ENCODE measurements at regions not wholly inside any gene's neighbourhood (a gene's known extent, or its start where the extent isn't known, plus 50 kb on each side); places are given as distances from the start of the nearest gene placed in this dataset.
"Not testable (repeated sequence)": the region's sequence is repeated elsewhere in the genome, so short reads cannot be mapped to it uniquely, and the experiment has no call there.

DNA sequence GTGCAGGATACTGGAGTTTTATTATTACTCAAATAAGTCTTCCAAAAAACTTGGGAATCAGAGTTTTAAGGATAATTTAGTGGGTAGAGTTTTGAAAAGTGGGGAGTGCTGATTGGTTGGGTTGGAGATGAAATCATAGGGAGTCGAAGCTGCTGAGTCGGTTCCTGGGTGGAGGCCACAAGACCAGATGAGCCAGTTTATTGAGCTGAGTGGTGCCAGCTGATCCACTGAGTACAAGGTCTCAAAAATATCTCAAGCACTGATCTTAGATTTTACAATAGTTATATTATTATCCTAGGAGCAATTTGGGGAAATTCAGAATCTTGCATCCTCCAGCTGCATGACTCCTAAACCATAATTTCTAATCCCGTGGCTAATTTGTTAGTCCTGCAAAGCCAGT lies 804.9 kb upstream of the SEMA6A start:
- Histone ChIP-seq H3K4me1 (ENCODE audit: control insufficient read depth, insufficient read depth, low read length) (no peaks in the 10 kb centered on the region), H3K27ac (ENCODE audit: low read length) (no peak overlapping the region), H3K27me3 (ENCODE audit: control insufficient read depth, insufficient read depth, low read length) (no peaks in the 10 kb centered on the region), H3K36me3 (ENCODE audit: control insufficient read depth, insufficient read depth, low read length) (no peaks in the 10 kb centered on the region), H3K9me3 (replicated peaks; ENCODE audit: control insufficient read depth, low read depth, low read length) (no peaks in the 10 kb centered on the region), H3K4me3 (ENCODE audit: low read length) (no peak overlapping the region)
- DNase-seq, result no peak
- WGBS (ENCODE audit: insufficient coverage), result 48% methylated on average over 2 of the region's 3 CpGs

DNA sequence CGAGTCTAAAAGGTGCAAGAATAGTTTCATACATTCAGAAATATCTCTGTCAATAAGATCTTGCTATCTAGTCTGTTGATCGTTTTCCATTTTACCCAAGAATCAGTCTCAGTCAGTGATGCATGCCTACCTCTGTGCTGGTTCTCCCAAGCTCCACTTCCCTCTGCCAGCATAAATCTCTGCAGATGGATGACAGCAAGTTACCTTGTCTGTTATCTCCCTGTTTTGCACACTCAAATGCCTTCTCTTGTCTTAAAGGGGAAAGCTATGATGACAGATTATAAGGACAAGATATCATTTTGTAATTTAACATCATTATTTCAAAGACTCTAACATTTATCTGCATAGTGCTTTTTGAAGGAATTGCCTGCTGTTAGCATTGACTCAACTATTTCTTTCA lies 802.1 kb upstream of the SEMA6A start:
- DNase-seq, result no peak
- Histone ChIP-seq H3K4me3 (ENCODE audit: low read length) (no peak overlapping the region), H3K36me3 (ENCODE audit: control insufficient read depth, insufficient read depth, low read length) (no peaks in the 10 kb centered on the region), H3K4me1 (ENCODE audit: control insufficient read depth, insufficient read depth, low read length) (no peaks in the 10 kb centered on the region), H3K9me3 (replicated peaks; ENCODE audit: control insufficient read depth, low read depth, low read length) (no peaks in the 10 kb centered on the region), H3K27ac (ENCODE audit: low read length) (no peak overlapping the region), H3K27me3 (ENCODE audit: control insufficient read depth, insufficient read depth, low read length) (no peaks in the 10 kb centered on the region)
- 78% methylated on average over 1 of the region's 2 CpGs for WGBS (ENCODE audit: insufficient coverage)

DNA sequence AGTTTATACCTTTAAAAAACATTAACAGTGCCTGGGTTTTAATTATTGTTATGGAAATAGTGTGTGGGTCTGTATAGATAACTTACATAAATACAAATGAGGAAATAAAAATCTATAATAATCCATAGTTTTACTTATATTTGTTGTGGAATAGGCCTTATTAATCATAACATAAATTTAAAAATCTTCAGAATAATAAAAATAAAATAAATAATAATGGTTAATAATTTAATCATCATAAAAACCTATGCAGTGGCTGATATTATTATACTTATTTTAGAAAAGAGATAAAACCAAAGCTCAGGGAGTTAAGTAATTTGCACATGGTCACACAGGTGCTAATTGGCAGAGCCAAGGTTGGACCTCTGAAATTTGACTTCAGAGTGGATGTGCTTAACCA lies 785.3 kb upstream of the SEMA6A start:
- Histone ChIP-seq H3K4me1 (ENCODE audit: control insufficient read depth, insufficient read depth, low read length) (no peaks in the 10 kb centered on the region), H3K36me3 (ENCODE audit: control insufficient read depth, insufficient read depth, low read length) (no peaks in the 10 kb centered on the region), H3K9me3 (replicated peaks; ENCODE audit: control insufficient read depth, low read depth, low read length) (no peaks in the 10 kb centered on the region), H3K27ac (ENCODE audit: low read length) (no peak overlapping the region), H3K4me3 (ENCODE audit: low read length) (no peak overlapping the region), H3K27me3 (ENCODE audit: control insufficient read depth, insufficient read depth, low read length) (no peaks in the 10 kb centered on the region)
- no peak for DNase-seq

DNA sequence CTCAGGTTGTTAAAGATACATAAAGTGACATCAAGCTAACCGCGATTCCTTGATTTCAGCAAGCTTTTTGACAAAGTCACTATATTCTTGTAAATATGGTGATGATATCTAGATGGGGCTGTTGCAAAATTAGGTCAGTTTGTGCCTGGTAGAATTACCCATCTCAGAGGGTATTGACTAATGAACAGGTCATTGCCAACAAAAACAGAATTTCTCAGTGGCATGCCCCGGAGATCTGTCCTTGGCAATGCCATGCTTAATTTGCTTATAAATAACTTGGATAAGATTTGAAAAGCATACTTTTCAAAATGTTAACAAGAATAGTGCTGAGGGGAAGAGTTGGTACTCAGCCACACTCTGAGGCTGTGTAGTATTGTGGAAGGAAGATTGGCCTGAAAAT lies 783.3 kb upstream of the SEMA6A start:
- Histone ChIP-seq H3K4me1 (ENCODE audit: control insufficient read depth, insufficient read depth, low read length) (no peaks in the 10 kb centered on the region), H3K9me3 (replicated peaks; ENCODE audit: control insufficient read depth, low read depth, low read length) (no peaks in the 10 kb centered on the region), H3K4me3 (ENCODE audit: low read length) (no peak overlapping the region), H3K27me3 (ENCODE audit: control insufficient read depth, insufficient read depth, low read length) (no peaks in the 10 kb centered on the region), H3K27ac (ENCODE audit: low read length) (no peak overlapping the region), H3K36me3 (ENCODE audit: control insufficient read depth, insufficient read depth, low read length) (no peaks in the 10 kb centered on the region)
- WGBS (ENCODE audit: insufficient coverage), result no CpG with 5 or more reads among the region's 3 CpGs
- no peak for DNase-seq

DNA sequence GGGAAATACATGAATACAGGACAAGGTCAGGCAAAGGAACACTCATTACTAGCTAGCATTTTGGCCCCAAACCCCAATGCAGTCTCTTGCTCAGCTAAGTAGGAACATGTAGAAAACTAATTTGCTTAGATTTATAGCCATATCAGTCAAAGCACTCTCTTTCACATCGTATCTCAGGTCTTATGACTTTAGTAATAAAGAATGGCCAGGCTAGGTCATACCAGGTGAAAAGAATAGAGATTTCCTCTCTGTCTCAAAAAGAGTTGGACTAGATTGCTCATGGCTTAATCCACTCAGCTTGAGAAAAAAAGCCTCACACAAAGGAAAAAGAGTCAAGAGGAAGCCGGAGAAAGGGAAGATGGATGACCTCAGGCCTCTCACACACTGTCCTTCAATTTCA lies 772.7 kb upstream of the SEMA6A start:
- no peaks in the 10 kb centered on the region for H3K36me3 ChIP-seq (ENCODE audit: control insufficient read depth, insufficient read depth, low read length)
- H3K27me3 ChIP-seq (ENCODE audit: control insufficient read depth, insufficient read depth, low read length), result no peaks in the 10 kb centered on the region
- no peak for DNase-seq
- no CpG with 5 or more reads among the region's 2 CpGs for WGBS (ENCODE audit: insufficient coverage)
- H3K4me3 ChIP-seq (ENCODE audit: low read length), result no peak overlapping the region
- H3K9me3 ChIP-seq (replicated peaks; ENCODE audit: control insufficient read depth, low read depth, low read length), result no peaks in the 10 kb centered on the region
- H3K27ac ChIP-seq (ENCODE audit: low read length), result no peak overlapping the region
- no peaks in the 10 kb centered on the region for H3K4me1 ChIP-seq (ENCODE audit: control insufficient read depth, insufficient read depth, low read length)

DNA sequence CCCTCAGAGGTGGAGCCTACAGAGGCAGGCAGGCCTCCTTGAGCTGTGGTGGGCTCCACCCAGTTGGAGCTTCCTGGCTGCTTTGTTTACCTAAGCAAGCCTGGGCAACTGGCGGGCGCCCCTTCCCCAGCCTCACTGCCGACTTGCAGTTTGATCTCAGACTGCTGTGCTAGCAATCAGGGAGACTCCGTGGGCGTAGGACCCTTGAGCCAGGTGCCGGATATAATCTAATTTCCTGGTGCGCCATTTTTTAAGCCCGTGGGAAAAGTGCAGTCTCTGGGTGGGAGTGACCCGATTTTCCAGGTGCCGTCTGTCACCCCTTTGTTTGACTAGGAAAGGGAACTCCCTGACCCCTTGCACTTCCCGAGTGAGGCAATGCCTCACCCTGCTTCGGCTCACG lies 769.1 kb upstream of the SEMA6A start:
- not testable (repeated sequence) for DNase-seq; H3K4me3 ChIP-seq (ENCODE audit: low read length); H3K27ac ChIP-seq (ENCODE audit: low read length); H3K4me1 ChIP-seq (ENCODE audit: control insufficient read depth, insufficient read depth, low read length); H3K9me3 ChIP-seq (replicated peaks; ENCODE audit: control insufficient read depth, low read depth, low read length); H3K36me3 ChIP-seq (ENCODE audit: control insufficient read depth, insufficient read depth, low read length); H3K27me3 ChIP-seq (ENCODE audit: control insufficient read depth, insufficient read depth, low read length)
- WGBS (ENCODE audit: insufficient coverage), result 80% methylated on average over 6 of the region's 13 CpGs

DNA sequence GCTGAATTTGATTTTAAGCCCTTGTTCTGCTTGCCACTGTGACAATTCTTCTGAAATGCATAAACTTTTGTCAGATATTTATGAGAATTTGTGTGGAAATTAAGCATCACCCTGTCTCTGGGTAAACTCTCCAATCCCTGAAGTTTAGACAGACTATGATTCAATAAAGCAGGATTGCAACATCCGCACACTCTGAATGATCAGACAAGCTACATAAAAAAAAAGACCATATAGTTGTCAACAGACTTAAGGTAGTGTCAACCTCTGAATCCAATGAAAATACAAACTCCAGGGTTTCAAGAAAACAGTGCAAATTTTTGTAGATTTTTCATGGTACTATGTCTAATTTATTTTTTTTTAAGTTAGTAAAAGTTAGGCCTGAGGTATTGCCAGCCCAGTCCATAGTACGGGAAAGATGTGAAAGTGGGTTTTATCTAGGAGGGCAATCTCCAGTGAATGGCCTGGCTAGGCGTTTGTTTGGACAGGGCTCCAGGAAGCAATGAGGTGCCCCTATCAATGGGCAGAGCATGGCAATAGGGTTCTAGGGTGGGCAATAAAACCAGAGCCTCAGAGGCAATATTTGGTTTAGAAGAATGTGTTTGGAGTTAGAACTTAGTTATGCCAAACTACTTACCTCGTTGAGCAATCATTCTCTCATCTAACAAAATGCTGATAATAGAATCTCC lies 762.6 kb upstream of the SEMA6A start:
- DNase-seq, result no peak
- H3K27me3 ChIP-seq (ENCODE audit: control insufficient read depth, insufficient read depth, low read length), result no peaks in the 10 kb centered on the region
- H3K4me3 ChIP-seq (ENCODE audit: low read length), result no peak overlapping the region
- no peaks in the 10 kb centered on the region for H3K4me1 ChIP-seq (ENCODE audit: control insufficient read depth, insufficient read depth, low read length)
- WGBS (ENCODE audit: insufficient coverage), result 85% methylated on average over 2 of the region's 4 CpGs
- no peaks in the 10 kb centered on the region for H3K9me3 ChIP-seq (replicated peaks; ENCODE audit: control insufficient read depth, low read depth, low read length)
- no peak overlapping the region for H3K27ac ChIP-seq (ENCODE audit: low read length)
- no peaks in the 10 kb centered on the region for H3K36me3 ChIP-seq (ENCODE audit: control insufficient read depth, insufficient read depth, low read length)

DNA sequence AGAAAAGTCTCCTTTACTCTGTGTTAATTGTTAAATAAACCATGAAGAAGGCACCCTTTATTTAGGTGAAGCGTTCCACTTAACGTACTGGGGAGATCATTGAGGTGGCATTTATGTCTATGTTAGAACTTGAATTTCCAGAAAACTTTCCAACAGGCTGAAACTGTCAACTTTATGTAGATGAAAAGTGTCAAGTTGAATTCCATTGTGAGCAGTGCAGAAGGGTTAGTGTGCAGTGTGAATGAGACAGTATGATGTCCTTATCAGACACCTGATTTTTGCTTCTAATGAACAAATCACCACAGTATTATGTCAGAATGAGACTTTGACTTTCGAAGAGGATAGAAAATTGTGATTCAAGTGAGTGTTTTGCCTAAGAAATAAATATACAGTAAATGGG lies 761.6 kb upstream of the SEMA6A start:
- H3K27ac ChIP-seq (ENCODE audit: low read length), result no peak overlapping the region
- H3K4me3 ChIP-seq (ENCODE audit: low read length), result no peak overlapping the region
- no peaks in the 10 kb centered on the region for H3K27me3 ChIP-seq (ENCODE audit: control insufficient read depth, insufficient read depth, low read length)
- no CpG with 5 or more reads among the region's 3 CpGs for WGBS (ENCODE audit: insufficient coverage)
- no peaks in the 10 kb centered on the region for H3K9me3 ChIP-seq (replicated peaks; ENCODE audit: control insufficient read depth, low read depth, low read length)
- no peak for DNase-seq
- no peaks in the 10 kb centered on the region for H3K36me3 ChIP-seq (ENCODE audit: control insufficient read depth, insufficient read depth, low read length)
- no peaks in the 10 kb centered on the region for H3K4me1 ChIP-seq (ENCODE audit: control insufficient read depth, insufficient read depth, low read length)

DNA sequence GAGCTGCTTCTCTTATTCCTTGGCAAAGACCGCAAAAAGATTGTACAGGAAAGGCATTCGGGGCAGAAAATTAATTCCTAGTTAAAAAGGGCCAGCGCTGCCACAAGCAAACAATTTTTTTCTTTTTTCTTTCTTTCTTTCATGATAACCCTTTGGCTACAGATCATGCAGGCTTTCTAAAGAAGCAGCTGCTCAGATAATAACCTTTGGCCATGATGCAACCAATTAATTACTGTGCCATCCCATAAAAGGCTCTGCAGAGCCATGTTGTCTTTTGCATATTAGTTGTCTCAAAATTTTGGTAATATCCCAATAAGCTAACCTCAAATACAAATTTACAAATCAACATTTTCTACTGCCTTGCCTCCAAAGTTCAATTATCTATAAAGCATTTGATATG lies 758.4 kb upstream of the SEMA6A start:
- 94% methylated on average over 2 of the region's 3 CpGs for WGBS (ENCODE audit: insufficient coverage)
- DNase-seq, result no peak

DNA sequence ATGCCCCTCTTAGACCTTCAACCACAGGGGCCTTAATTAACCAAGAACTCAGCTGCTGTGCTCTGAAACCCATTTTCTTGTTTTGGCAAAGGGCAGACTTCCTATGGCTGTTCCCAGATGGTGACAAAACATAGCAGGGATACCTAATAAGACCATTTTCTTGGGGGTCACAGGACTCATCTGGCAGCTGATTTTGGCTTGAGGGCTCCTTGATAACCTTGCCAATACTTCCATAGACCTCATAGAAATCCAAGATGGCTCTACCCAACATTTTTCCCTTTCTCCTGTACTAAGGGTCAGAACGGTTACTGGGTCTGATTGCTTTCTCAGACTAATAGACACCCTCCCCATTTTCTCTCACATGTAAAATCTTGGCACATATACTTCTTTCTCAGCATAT lies 757.7 kb upstream of the SEMA6A start:
- DNase-seq, result no peak
- Histone ChIP-seq H3K4me1 (ENCODE audit: control insufficient read depth, insufficient read depth, low read length) (no peaks in the 10 kb centered on the region), H3K4me3 (ENCODE audit: low read length) (no peak overlapping the region), H3K9me3 (replicated peaks; ENCODE audit: control insufficient read depth, low read depth, low read length) (no peaks in the 10 kb centered on the region), H3K27ac (ENCODE audit: low read length) (no peak overlapping the region), H3K36me3 (ENCODE audit: control insufficient read depth, insufficient read depth, low read length) (no peaks in the 10 kb centered on the region), H3K27me3 (ENCODE audit: control insufficient read depth, insufficient read depth, low read length) (no peaks in the 10 kb centered on the region)
- 100% methylated on average over 1 of the region's 1 CpG for WGBS (ENCODE audit: insufficient coverage)

More for the DNA sequence above, 758.4 kb upstream of the SEMA6A start:
- no peaks in the 10 kb centered on the region for H3K9me3 ChIP-seq (replicated peaks; ENCODE audit: control insufficient read depth, low read depth, low read length)
- no peaks in the 10 kb centered on the region for H3K27me3 ChIP-seq (ENCODE audit: control insufficient read depth, insufficient read depth, low read length)
- no peaks in the 10 kb centered on the region for H3K36me3 ChIP-seq (ENCODE audit: control insufficient read depth, insufficient read depth, low read length)
- no peaks in the 10 kb centered on the region for H3K4me1 ChIP-seq (ENCODE audit: control insufficient read depth, insufficient read depth, low read length)
- no peak overlapping the region for H3K4me3 ChIP-seq (ENCODE audit: low read length)
- H3K27ac ChIP-seq (ENCODE audit: low read length), result no peak overlapping the region

DNA sequence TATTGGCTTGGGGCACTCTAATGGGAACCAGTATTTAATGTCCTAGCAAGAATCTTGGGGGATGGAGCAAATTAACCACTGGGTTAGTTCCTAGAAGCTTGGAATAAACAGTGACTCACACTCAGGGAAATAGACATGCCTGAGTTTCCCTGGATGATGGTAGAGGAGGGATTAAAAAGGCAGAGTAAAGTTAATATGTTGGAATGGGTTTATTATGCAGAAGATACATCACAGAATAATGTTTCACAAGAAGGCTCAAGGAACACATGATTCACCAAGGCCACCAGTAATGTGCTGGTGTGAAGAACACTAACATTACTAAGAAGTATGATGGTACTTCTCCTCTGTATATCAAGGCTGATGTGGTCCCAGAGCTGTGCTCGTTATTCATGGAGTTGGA lies 752.9 kb upstream of the SEMA6A start:
- no peak overlapping the region for H3K4me3 ChIP-seq (ENCODE audit: low read length)
- H3K27me3 ChIP-seq (ENCODE audit: control insufficient read depth, insufficient read depth, low read length), result no peaks in the 10 kb centered on the region
- DNase-seq, result no peak
- H3K27ac ChIP-seq (ENCODE audit: low read length), result no peak overlapping the region
- no CpG with 5 or more reads among the region's 1 CpG for WGBS (ENCODE audit: insufficient coverage)
- no peaks in the 10 kb centered on the region for H3K9me3 ChIP-seq (replicated peaks; ENCODE audit: control insufficient read depth, low read depth, low read length)
- no peaks in the 10 kb centered on the region for H3K4me1 ChIP-seq (ENCODE audit: control insufficient read depth, insufficient read depth, low read length)
- H3K36me3 ChIP-seq (ENCODE audit: control insufficient read depth, insufficient read depth, low read length), result no peaks in the 10 kb centered on the region

Measured in muscle of leg (tissue), 3 donors.